ENCODE measurements at regions not wholly inside any gene's neighbourhood (a gene's known extent, or its start where the extent isn't known, plus 50 kb on each side); places are given as distances from the start of the nearest gene placed in this dataset.

- no peak for TF ChIP-seq CTCF (IDR thresholded peaks at IDR 0.05)
Observed at GRCh38 chr5:101716941-101717340, 579.1 kb downstream of the SLCO4C1 start.

- no peak for TF ChIP-seq CTCF (IDR thresholded peaks at IDR 0.05)
Observed at GRCh38 chr5:101689306-101689705, 606.8 kb downstream of the SLCO4C1 start.

- no peak for TF ChIP-seq CTCF (IDR thresholded peaks at IDR 0.05)
Observed at GRCh38 chr5:101688156-101688555, 607.9 kb downstream of the SLCO4C1 start.

- TF ChIP-seq CTCF (IDR thresholded peaks at IDR 0.05) = no peak
Observed at GRCh38 chr5:101687349-101687985, 608.6 kb downstream of the SLCO4C1 start.

- no peak for TF ChIP-seq CTCF (IDR thresholded peaks at IDR 0.05)
Observed at GRCh38 chr5:101686536-101687157, 609.4 kb downstream of the SLCO4C1 start.

GRCh38 chr5:101679816-101680215, 616.3 kb downstream of the SLCO4C1 start:
- TF ChIP-seq CTCF (IDR thresholded peaks at IDR 0.05) = no peak

GRCh38 chr5:101678481-101679193, 617.4 kb downstream of the SLCO4C1 start:
- peak; percentile 94 for TF ChIP-seq CTCF (IDR thresholded peaks at IDR 0.05)
